ENCODE measurements at regions not wholly inside any gene's neighbourhood (a gene's known extent, or its start where the extent isn't known, plus 50 kb on each side); places are given as distances from the start of the nearest gene placed in this dataset.

- TF ChIP-seq EZH2 (IDR thresholded peaks at IDR 0.05; ENCODE audit: borderline replicate concordance, low read depth, low read length, poor library complexity, severe bottlenecking) (no peak), CTCF (conservative IDR thresholded peaks at IDR 0.05; ENCODE audit: low read depth, low read length) (no peak)
Measured at GRCh38 chr16:9661336-9662017, 520.8 kb downstream of the GRIN2A start.
